ENCODE measurements at regions not wholly inside any gene's neighbourhood (a gene's known extent, or its start where the extent isn't known, plus 50 kb on each side); places are given as distances from the start of the nearest gene placed in this dataset.
"Not testable (repeated sequence)": the region's sequence is repeated elsewhere in the genome, so short reads cannot be mapped to it uniquely, and the experiment has no call there.

GRCh38 chr16:85222155-85222863 is 110.0 kb upstream of the CIBAR2 start:
- DNase-seq (ENCODE audit: low read depth): no peak

- DNase-seq (ENCODE audit: low read depth): no peak
These were observed 113.0 kb upstream of the CIBAR2 start for GRCh38 chr16:85225257-85225656.

- no peak for DNase-seq (ENCODE audit: low read depth)
These were observed 113.4 kb upstream of the CIBAR2 start for GRCh38 chr16:85225721-85226120.

- no peak for DNase-seq (ENCODE audit: low read depth)
These were observed 115.0 kb upstream of the CIBAR2 start for GRCh38 chr16:85227084-85227945.

GRCh38 chr16:85227946-85228862 is 115.9 kb upstream of the CIBAR2 start:
- no peak for DNase-seq (ENCODE audit: low read depth)

GRCh38 chr16:85228970-85229430 is 116.7 kb upstream of the CIBAR2 start:
- DNase-seq (ENCODE audit: low read depth): no peak

GRCh38 chr16:85229869-85230462 is 117.7 kb upstream of the CIBAR2 start:
- no peak for DNase-seq (ENCODE audit: low read depth)

GRCh38 chr16:85230764-85231383 is 118.6 kb upstream of the CIBAR2 start:
- not testable (repeated sequence) for DNase-seq (ENCODE audit: low read depth)

- no peak for DNase-seq (ENCODE audit: low read depth)
These were observed 119.7 kb upstream of the CIBAR2 start for GRCh38 chr16:85231959-85232358.

GRCh38 chr16:85232369-85233142 is 120.3 kb upstream of the CIBAR2 start:
- DNase-seq (ENCODE audit: low read depth): no peak

GRCh38 chr16:85233516-85233915 is 121.2 kb upstream of the CIBAR2 start:
- DNase-seq (ENCODE audit: low read depth): no peak

GRCh38 chr16:85234310-85235204 is 122.3 kb upstream of the CIBAR2 start:
- no peak for DNase-seq (ENCODE audit: low read depth)

GRCh38 chr16:85235991-85236817 is 123.9 kb upstream of the CIBAR2 start:
- no peak for DNase-seq (ENCODE audit: low read depth)

- DNase-seq (ENCODE audit: low read depth): no peak
These were observed 124.5 kb upstream of the CIBAR2 start for GRCh38 chr16:85236818-85237150.

GRCh38 chr16:85237817-85238216 is 125.5 kb upstream of the CIBAR2 start:
- no peak for DNase-seq (ENCODE audit: low read depth)

GRCh38 chr16:85238233-85238647 is 126.0 kb upstream of the CIBAR2 start:
- no peak for DNase-seq (ENCODE audit: low read depth)

- no peak for DNase-seq (ENCODE audit: low read depth)
These were observed 127.0 kb upstream of the CIBAR2 start for GRCh38 chr16:85239239-85239638.

GRCh38 chr16:85239871-85240270 is 127.6 kb upstream of the CIBAR2 start:
- DNase-seq (ENCODE audit: low read depth): no peak
